ENCODE measurements at regions not wholly inside any gene's neighbourhood (a gene's known extent, or its start where the extent isn't known, plus 50 kb on each side); places are given as distances from the start of the nearest gene placed in this dataset.

- no peak overlapping the region for H2AFZ ChIP-seq (ENCODE audit: control insufficient read depth, low read depth, low read length)
- no peaks in the 10 kb centered on the region for H3K79me2 ChIP-seq (ENCODE audit: control insufficient read depth, insufficient read depth, low read length)
- BruUV-seq (replicated peaks), result no TSS peak
- H3K4me3 ChIP-seq, result no peak overlapping the region
- DNase-seq (ENCODE audit: low read depth, low spot score), result no peak
- H3K4me1 ChIP-seq (ENCODE audit: control insufficient read depth, insufficient read depth, low read length), result no peaks in the 10 kb centered on the region
- 34% methylated on average over 14 of the region's 15 CpGs for WGBS (ENCODE audit: insufficient coverage, insufficient replicate concordance, low lambda C conversion rate, missing lambda C conversion rate)
- in situ Hi-C loops (cut with MboI) (no loop called here), intact Hi-C loops (cut with micrococcal nuclease; ENCODE audit: unreplicated experiment) (no loop called here)
- H3K9ac ChIP-seq (ENCODE audit: control insufficient read depth, insufficient read depth, low read length), result no peak overlapping the region
- TF ChIP-seq NRF1 (conservative IDR thresholded peaks at IDR 0.05; ENCODE audit: low read depth, low read length) (no peak), IRF4 (IDR thresholded peaks at IDR 0.05; ENCODE audit: low read depth, low read length) (no peak), RCOR1 (conservative IDR thresholded peaks at IDR 0.05; ENCODE audit: low read depth, low read length) (no peak), CHD2 (IDR thresholded peaks at IDR 0.05; ENCODE audit: borderline replicate concordance, low read depth, low read length) (no peak), YY1 (IDR thresholded peaks at IDR 0.05; ENCODE audit: low read depth, low read length) (no peak), NFYB (IDR thresholded peaks at IDR 0.05; ENCODE audit: insufficient read depth, low read depth, low read length) (no peak), DPF2 (IDR thresholded peaks at IDR 0.05) (no peak), SIN3A (IDR thresholded peaks at IDR 0.05; ENCODE audit: low read depth, low read length) (no peak), ZNF207 (IDR thresholded peaks at IDR 0.05; ENCODE audit: borderline replicate concordance) (no peak), STAT3 (IDR thresholded peaks at IDR 0.05; ENCODE audit: low read depth, low read length) (no peak), ATF7 (IDR thresholded peaks at IDR 0.05; ENCODE audit: low read depth) (no peak)
- TF ChIP-seq, protein P1, sequence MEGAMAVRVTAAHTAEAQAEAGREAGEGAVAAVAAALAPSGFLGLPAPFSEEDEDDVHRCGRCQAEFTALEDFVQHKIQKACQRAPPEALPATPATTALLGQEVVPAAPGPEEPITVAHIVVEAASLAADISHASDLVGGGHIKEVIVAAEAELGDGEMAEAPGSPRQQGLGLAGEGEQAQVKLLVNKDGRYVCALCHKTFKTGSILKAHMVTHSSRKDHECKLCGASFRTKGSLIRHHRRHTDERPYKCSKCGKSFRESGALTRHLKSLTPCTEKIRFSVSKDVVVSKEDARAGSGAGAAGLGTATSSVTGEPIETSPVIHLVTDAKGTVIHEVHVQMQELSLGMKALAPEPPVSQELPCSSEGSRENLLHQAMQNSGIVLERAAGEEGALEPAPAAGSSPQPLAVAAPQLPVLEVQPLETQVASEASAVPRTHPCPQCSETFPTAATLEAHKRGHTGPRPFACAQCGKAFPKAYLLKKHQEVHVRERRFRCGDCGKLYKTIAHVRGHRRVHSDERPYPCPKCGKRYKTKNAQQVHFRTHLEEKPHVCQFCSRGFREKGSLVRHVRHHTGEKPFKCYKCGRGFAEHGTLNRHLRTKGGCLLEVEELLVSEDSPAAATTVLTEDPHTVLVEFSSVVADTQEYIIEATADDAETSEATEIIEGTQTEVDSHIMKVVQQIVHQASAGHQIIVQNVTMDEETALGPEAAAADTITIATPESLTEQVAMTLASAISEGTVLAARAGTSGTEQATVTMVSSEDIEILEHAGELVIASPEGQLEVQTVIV (IDR thresholded peaks at IDR 0.05; ENCODE audit: borderline replicate concordance, partially characterized antibody), result no peak
- TF ChIP-seq, protein P2, sequence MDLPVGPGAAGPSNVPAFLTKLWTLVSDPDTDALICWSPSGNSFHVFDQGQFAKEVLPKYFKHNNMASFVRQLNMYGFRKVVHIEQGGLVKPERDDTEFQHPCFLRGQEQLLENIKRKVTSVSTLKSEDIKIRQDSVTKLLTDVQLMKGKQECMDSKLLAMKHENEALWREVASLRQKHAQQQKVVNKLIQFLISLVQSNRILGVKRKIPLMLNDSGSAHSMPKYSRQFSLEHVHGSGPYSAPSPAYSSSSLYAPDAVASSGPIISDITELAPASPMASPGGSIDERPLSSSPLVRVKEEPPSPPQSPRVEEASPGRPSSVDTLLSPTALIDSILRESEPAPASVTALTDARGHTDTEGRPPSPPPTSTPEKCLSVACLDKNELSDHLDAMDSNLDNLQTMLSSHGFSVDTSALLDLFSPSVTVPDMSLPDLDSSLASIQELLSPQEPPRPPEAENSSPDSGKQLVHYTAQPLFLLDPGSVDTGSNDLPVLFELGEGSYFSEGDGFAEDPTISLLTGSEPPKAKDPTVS (IDR thresholded peaks at IDR 0.05; ENCODE audit: low read depth, low read length), result no peak
- POLR2A ChIA-PET, result no interaction called here
- ATAC-seq, result no peak
- CTCF ChIA-PET, result no interaction called here
- H3K9me3 ChIP-seq (replicated peaks; ENCODE audit: control insufficient read depth, insufficient read depth, low read length), result peaks cover 1% of the 10 kb centered on the region; the same call in 1 of the 3 replicates
- no peaks in the 10 kb centered on the region for H3K36me3 ChIP-seq (ENCODE audit: control insufficient read depth in 2 of 2, insufficient read depth in 2 of 2, low read length in 1 of 2)
- FAIRE-seq, result no peak
- RAD21 ChIA-PET (ENCODE audit: unreplicated experiment), result no interaction called here
- H4K20me1 ChIP-seq (ENCODE audit: control insufficient read depth, insufficient read depth), result no peaks in the 10 kb centered on the region
- SMC1A ChIA-PET (ENCODE audit: uncharacterized antibody, unreplicated experiment), result no interaction called here
- no peaks in the 10 kb centered on the region for H3K27me3 ChIP-seq (replicated peaks in 1 of 2; ENCODE audit: control insufficient read depth in 2 of 2, insufficient read depth in 2 of 2, low read length in 1 of 2)
- H3K4me2 ChIP-seq (ENCODE audit: control insufficient read depth, insufficient read depth), result no peak overlapping the region
- no peak overlapping the region for H3K27ac ChIP-seq (ENCODE audit: control insufficient read depth, insufficient read depth)
These were observed 254.0 kb upstream of the IRX1 start for GRCh38 chr5:3341446-3342240.
